Mesothelial cell of epicardium (in vitro differentiated cells): ENCODE measurements at regions not wholly inside any gene's neighbourhood (a gene's known extent, or its start where the extent isn't known, plus 50 kb on each side); places are given as distances from the start of the nearest gene placed in this dataset.
A peak's percentile ranks its signal among the peaks of the same experiment; 100 is the strongest.

Experiments
- DNase-seq, 2 experiments: peaks; one replicate each; pipeline ENCODE4 v3.0.0; 2021; ENCODE audit warnings: low spot score in 2 of 2; ENCODE audit not compliant: unreplicated experiment in 2 of 2
- H3K27ac Mint-ChIP-seq: 2 replicates; pipeline ENCODE4 v1.8.0; 2021; ENCODE audit warnings: mixed read lengths
- H3K27me3 Mint-ChIP-seq: 2 replicates; pipeline ENCODE4 v1.8.0; 2021; ENCODE audit warnings: low read depth, mixed read lengths
- H3K36me3 Mint-ChIP-seq: 2 replicates; pipeline ENCODE4 v1.8.0; 2021; ENCODE audit warnings: mixed read lengths
- H3K4me1 Mint-ChIP-seq: 2 replicates; pipeline ENCODE4 v1.8.0; 2021; ENCODE audit warnings: mixed read lengths
- H3K4me3 Mint-ChIP-seq: 2 replicates; pipeline ENCODE4 v1.8.0; 2021; ENCODE audit warnings: mild to moderate bottlenecking, moderate library complexity, mixed read lengths
- H3K9me3 Mint-ChIP-seq: 2 replicates; pipeline ENCODE4 v1.8.0; 2021; ENCODE audit warnings: mixed read lengths
- CTCF ChIP-seq: fragments of 200-600 bp; sonication (generic); IDR thresholded peaks from one replicate; pipeline ENCODE4 v1.5.0; 2021; ENCODE audit warnings: antibody characterized with exemption; ENCODE audit not compliant: unreplicated experiment

GRCh38 chr1:79323239-79324025 is 316.9 kb upstream of the ADGRL4 start:
- no peak overlapping the region for H3K27ac Mint-ChIP-seq
- peaks cover 15% of the 10 kb centered on the region for H3K9me3 Mint-ChIP-seq
- DNase-seq: no peak
- TF ChIP-seq CTCF: no peak
- H3K36me3 Mint-ChIP-seq: peaks cover 5% of the 10 kb centered on the region
- H3K4me1 Mint-ChIP-seq: no peaks in the 10 kb centered on the region
- H3K4me3 Mint-ChIP-seq: no peak overlapping the region
- no peaks in the 10 kb centered on the region for H3K27me3 Mint-ChIP-seq

- peaks cover 15% of the 10 kb centered on the region for H3K9me3 Mint-ChIP-seq
- DNase-seq: no peak
- no peak overlapping the region for H3K27ac Mint-ChIP-seq
- H3K27me3 Mint-ChIP-seq: no peaks in the 10 kb centered on the region
- peak; percentile 26 for TF ChIP-seq CTCF
- H3K4me3 Mint-ChIP-seq: no peak overlapping the region
- no peaks in the 10 kb centered on the region for H3K4me1 Mint-ChIP-seq
- peaks cover 5% of the 10 kb centered on the region for H3K36me3 Mint-ChIP-seq
These were observed 316.0 kb upstream of the ADGRL4 start for GRCh38 chr1:79322511-79323027.

DNA sequence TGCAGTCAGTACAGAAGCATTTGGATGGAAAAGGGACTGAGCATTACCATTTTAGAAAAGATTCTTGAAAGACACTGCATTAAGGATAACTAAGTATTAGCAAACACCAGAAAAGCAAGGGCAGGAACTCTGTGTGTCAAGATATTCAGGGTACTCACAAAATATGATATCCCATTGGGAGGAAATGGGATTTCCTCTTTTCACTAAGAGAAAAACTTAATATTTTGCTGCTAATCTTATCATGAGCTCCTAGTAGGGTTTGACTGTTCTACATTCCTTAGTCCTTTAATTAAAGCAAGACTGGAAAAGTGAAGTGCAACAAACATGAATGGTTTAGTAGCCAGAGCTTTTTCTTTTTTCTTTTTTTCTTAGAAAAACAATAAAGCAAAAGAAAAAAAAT is 305.9 kb upstream of the ADGRL4 start:
- no peak for TF ChIP-seq CTCF
- H3K27me3 Mint-ChIP-seq: no peaks in the 10 kb centered on the region
- H3K27ac Mint-ChIP-seq: no peak overlapping the region
- no peaks in the 10 kb centered on the region for H3K9me3 Mint-ChIP-seq
- no peak for DNase-seq
- H3K4me1 Mint-ChIP-seq: no peaks in the 10 kb centered on the region
- no peaks in the 10 kb centered on the region for H3K36me3 Mint-ChIP-seq
- no peak overlapping the region for H3K4me3 Mint-ChIP-seq

DNA sequence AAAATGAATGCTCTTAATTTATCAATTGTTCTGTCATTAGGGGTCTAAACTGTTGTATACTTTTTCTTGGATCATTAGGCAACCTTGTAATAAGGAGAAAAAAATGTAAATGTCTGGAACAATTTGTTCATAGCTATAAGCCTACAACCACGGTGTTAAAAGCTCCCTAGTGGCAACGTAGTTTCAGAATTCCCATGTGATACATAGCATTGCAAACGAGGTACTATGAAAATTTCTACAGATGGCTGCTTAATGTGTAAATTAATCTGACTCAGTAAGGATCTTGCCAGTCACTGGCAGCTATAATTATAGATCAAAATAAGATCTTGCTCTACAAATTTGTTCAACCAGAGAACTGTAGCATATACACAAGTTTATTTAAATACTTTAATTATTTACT is 304.1 kb upstream of the ADGRL4 start:
- no peaks in the 10 kb centered on the region for H3K4me1 Mint-ChIP-seq
- no peaks in the 10 kb centered on the region for H3K9me3 Mint-ChIP-seq
- H3K36me3 Mint-ChIP-seq: no peaks in the 10 kb centered on the region
- DNase-seq: no peak
- no peak overlapping the region for H3K27ac Mint-ChIP-seq
- no peaks in the 10 kb centered on the region for H3K27me3 Mint-ChIP-seq
- no peak for TF ChIP-seq CTCF
- H3K4me3 Mint-ChIP-seq: no peak overlapping the region

DNA sequence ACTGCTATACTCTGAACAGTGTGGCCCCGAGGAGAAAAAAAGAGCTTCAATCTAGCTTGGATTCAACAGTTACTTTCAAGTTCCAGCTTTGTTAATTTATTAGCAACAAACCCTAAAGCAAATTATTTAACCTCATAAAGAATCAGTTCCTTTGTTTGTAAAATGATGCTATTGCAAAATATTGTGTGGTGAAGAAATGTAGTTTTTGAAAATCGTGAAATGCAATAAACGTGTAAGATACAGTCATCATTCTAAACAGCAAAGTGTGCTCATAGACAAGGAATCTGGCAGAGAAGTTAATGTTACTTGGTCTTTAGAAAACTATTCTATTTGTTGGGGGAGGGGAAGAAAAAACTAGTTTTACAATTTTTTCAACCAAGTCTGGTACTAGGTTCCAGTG is 297.6 kb upstream of the ADGRL4 start:
- Mint-ChIP-seq H3K27me3 (no peaks in the 10 kb centered on the region), H3K9me3 (peaks cover 9% of the 10 kb centered on the region), H3K4me1 (no peaks in the 10 kb centered on the region), H3K27ac (no peak overlapping the region), H3K36me3 (no peaks in the 10 kb centered on the region), H3K4me3 (no peak overlapping the region)
- no peak for DNase-seq
- TF ChIP-seq CTCF: no peak

- TF ChIP-seq CTCF: no peak
- no peak overlapping the region for H3K27ac Mint-ChIP-seq
- H3K36me3 Mint-ChIP-seq: no peaks in the 10 kb centered on the region
These were observed 296.5 kb upstream of the ADGRL4 start for GRCh38 chr1:79303040-79303439.

More at GRCh38 chr1:79303040-79303439, 296.5 kb upstream of the ADGRL4 start:
- Mint-ChIP-seq H3K4me3 (no peak overlapping the region), H3K4me1 (no peaks in the 10 kb centered on the region), H3K9me3 (peaks cover 9% of the 10 kb centered on the region), H3K27me3 (no peaks in the 10 kb centered on the region)
- no peak for DNase-seq
